Cardiac muscle cell (in vitro differentiated cells and primary cell): ENCODE measurements at regions not wholly inside any gene's neighbourhood (a gene's known extent, or its start where the extent isn't known, plus 50 kb on each side); places are given as distances from the start of the nearest gene placed in this dataset.

Source experiments
- DNase-seq, 2 donors: peaks; one replicate each; pipeline versions ENCODE4 v3.0.0 to v3.0.0-alpha.2; 2010 to 2017; ENCODE audit warnings: low read depth in 1 of 2, low spot score in 1 of 2
- H3K27ac ChIP-seq: fragments of 200-600 bp; sonication (generic); 2 replicates; pipeline ENCODE4 v1.5.1; 2016
- H3K27me3 ChIP-seq: fragments of 200-600 bp; sonication (generic); 2 replicates; pipeline ENCODE4 v1.6.0; 2016; ENCODE audit warnings: control low read depth
- H3K36me3 ChIP-seq: fragments of 200-600 bp; sonication (generic); 2 replicates; pipeline ENCODE4 v1.5.1; 2016; ENCODE audit warnings: control low read depth
- H3K4me1 ChIP-seq: fragments of 200-600 bp; sonication (generic); 2 replicates; pipeline ENCODE4 v1.8.1; 2017; ENCODE audit warnings: low read depth, mild to moderate bottlenecking, mixed run types
- H3K4me3 ChIP-seq: fragments of 200-600 bp; sonication (generic); 2 replicates; pipeline ENCODE4 v1.5.1; 2016; ENCODE audit warnings: mild to moderate bottlenecking
- H3K9me3 ChIP-seq: fragments of 200-600 bp; sonication (generic); 2 replicates; pipeline ENCODE4 v1.5.1; 2017; ENCODE audit warnings: low read depth, mild to moderate bottlenecking, control low read depth
- CTCF ChIP-seq: IDR thresholded peaks from 2 replicates; pipeline ENCODE4 v1.5.1; 2012; ENCODE audit warnings: low read depth, mild to moderate bottlenecking, low read length

GRCh38 chr4:151860561-151861093 is 99.8 kb upstream of the GATB start:
- H3K27me3 ChIP-seq, result no peaks in the 10 kb centered on the region

GRCh38 chr4:151859641-151860040 is 98.8 kb upstream of the GATB start:
- Histone ChIP-seq H3K4me1 (no peaks in the 10 kb centered on the region), H3K27ac (no peak overlapping the region), H3K27me3 (no peaks in the 10 kb centered on the region), H3K36me3 (no peaks in the 10 kb centered on the region), H3K9me3 (no peaks in the 10 kb centered on the region), H3K4me3 (no peak overlapping the region)
- DNase-seq, result no peak
- TF ChIP-seq CTCF, result no peak

More at GRCh38 chr4:151860561-151861093, 99.8 kb upstream of the GATB start:
- H3K27ac ChIP-seq, result no peak overlapping the region
- no peak for DNase-seq
- no peaks in the 10 kb centered on the region for H3K36me3 ChIP-seq
- no peak for TF ChIP-seq CTCF
- no peaks in the 10 kb centered on the region for H3K4me1 ChIP-seq
- H3K4me3 ChIP-seq, result no peak overlapping the region
- no peaks in the 10 kb centered on the region for H3K9me3 ChIP-seq

GRCh38 chr4:151858356-151858755 is 97.5 kb upstream of the GATB start:
- Histone ChIP-seq H3K36me3 (no peaks in the 10 kb centered on the region), H3K4me3 (no peak overlapping the region), H3K9me3 (no peaks in the 10 kb centered on the region), H3K27me3 (no peaks in the 10 kb centered on the region), H3K27ac (no peak overlapping the region), H3K4me1 (no peaks in the 10 kb centered on the region)
- TF ChIP-seq CTCF, result no peak
- DNase-seq, result no peak

- Histone ChIP-seq H3K27ac (no peak overlapping the region), H3K4me1 (no peaks in the 10 kb centered on the region), H3K9me3 (no peaks in the 10 kb centered on the region), H3K36me3 (no peaks in the 10 kb centered on the region), H3K27me3 (no peaks in the 10 kb centered on the region), H3K4me3 (no peak overlapping the region)
- DNase-seq, result no peak
- no peak for TF ChIP-seq CTCF
Observed at GRCh38 chr4:151857368-151857767, 96.6 kb upstream of the GATB start.

- Histone ChIP-seq H3K4me3 (no peak overlapping the region), H3K4me1 (no peaks in the 10 kb centered on the region), H3K27me3 (no peaks in the 10 kb centered on the region), H3K9me3 (no peaks in the 10 kb centered on the region), H3K36me3 (no peaks in the 10 kb centered on the region), H3K27ac (no peak overlapping the region)
- TF ChIP-seq CTCF, result no peak
- no peak for DNase-seq
Observed at GRCh38 chr4:151855747-151856146, 94.9 kb upstream of the GATB start.

GRCh38 chr4:151854731-151855130 is 93.9 kb upstream of the GATB start:
- no peak overlapping the region for H3K27ac ChIP-seq
- no peak for TF ChIP-seq CTCF
- no peaks in the 10 kb centered on the region for H3K9me3 ChIP-seq
- no peaks in the 10 kb centered on the region for H3K36me3 ChIP-seq
- H3K4me1 ChIP-seq, result no peaks in the 10 kb centered on the region
- DNase-seq, result no peak
- H3K4me3 ChIP-seq, result no peak overlapping the region
- H3K27me3 ChIP-seq, result no peaks in the 10 kb centered on the region
